ENCODE measurements at regions not wholly inside any gene's neighbourhood (a gene's known extent, or its start where the extent isn't known, plus 50 kb on each side); places are given as distances from the start of the nearest gene placed in this dataset.
"Not testable (repeated sequence)": the region's sequence is repeated elsewhere in the genome, so short reads cannot be mapped to it uniquely, and the experiment has no call there.

DNA sequence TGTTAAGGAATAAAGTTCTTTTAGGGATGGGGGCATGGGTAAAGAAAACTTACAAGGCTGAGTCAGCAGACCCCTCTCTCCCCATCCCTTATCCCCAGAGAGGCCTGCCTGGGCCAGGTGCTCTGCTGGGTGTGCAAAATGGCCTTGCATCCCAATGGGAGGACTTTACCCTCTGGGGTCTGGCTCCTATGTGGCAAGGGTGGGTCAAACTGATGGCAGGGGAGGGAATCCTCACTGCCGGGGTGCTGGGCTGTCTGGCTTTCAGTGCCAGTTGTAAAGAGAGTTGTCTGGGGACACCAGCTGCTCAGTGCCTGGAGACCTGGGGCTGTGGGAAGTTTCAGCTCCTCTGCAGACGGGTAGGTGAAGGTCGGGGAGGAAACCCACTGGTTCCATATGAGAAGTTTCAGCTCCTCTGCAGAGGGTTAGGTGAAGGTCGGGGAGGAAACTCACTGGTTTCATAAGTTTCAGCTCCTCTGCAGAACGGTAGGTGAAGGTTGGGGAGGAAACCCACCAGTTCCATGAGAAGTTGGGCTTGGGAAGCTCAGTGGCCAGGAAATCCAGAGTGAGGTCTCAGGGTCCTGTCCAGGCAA lies 127.2 kb upstream of the PODXL start:
- no peak overlapping the region for H3K27ac ChIP-seq
- TF ChIP-seq POLR2A (IDR thresholded peaks at IDR 0.05): no peak
- TF ChIP-seq, protein P1, sequence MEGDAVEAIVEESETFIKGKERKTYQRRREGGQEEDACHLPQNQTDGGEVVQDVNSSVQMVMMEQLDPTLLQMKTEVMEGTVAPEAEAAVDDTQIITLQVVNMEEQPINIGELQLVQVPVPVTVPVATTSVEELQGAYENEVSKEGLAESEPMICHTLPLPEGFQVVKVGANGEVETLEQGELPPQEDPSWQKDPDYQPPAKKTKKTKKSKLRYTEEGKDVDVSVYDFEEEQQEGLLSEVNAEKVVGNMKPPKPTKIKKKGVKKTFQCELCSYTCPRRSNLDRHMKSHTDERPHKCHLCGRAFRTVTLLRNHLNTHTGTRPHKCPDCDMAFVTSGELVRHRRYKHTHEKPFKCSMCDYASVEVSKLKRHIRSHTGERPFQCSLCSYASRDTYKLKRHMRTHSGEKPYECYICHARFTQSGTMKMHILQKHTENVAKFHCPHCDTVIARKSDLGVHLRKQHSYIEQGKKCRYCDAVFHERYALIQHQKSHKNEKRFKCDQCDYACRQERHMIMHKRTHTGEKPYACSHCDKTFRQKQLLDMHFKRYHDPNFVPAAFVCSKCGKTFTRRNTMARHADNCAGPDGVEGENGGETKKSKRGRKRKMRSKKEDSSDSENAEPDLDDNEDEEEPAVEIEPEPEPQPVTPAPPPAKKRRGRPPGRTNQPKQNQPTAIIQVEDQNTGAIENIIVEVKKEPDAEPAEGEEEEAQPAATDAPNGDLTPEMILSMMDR (IDR thresholded peaks at IDR 0.05): no peak
- H3K4me3 ChIP-seq: no peak overlapping the region
- H3K4me1 ChIP-seq: no peaks in the 10 kb centered on the region
- DNase-seq: no peak
- intact Hi-C loops (cut with DNase I; ENCODE audit: low total_unique reads): no loop called here
- no peaks in the 10 kb centered on the region for H3K27me3 ChIP-seq
- H3K9me3 ChIP-seq: no peaks in the 10 kb centered on the region
- no peaks in the 10 kb centered on the region for H3K36me3 ChIP-seq

DNA sequence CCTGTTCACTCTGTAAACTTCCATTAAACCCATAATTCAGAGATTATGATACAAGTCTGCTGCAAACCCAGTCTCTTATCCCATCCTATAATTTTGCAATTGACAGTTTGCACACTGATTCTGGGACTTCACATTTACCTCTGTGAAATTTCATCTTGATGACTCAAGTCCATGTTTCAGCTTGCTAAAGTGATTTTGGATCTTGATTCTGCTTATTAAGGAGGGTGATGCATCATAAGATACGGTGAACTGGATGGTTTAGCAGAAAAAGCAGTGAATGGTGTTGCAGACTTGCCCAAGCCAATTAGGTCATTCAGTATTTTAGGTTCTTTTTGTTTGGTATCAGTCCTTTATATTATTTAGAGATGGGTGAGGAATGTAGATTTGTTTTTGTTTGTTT lies 125.5 kb upstream of the PODXL start:
- Histone ChIP-seq H3K27me3 (no peaks in the 10 kb centered on the region), H3K4me3 (no peak overlapping the region), H3K9me3 (no peaks in the 10 kb centered on the region), H3K27ac (no peak overlapping the region), H3K36me3 (no peaks in the 10 kb centered on the region), H3K4me1 (no peaks in the 10 kb centered on the region)
- TF ChIP-seq, protein P1 (IDR thresholded peaks at IDR 0.05): no peak
- TF ChIP-seq POLR2A (IDR thresholded peaks at IDR 0.05): no peak
- intact Hi-C loops (cut with DNase I; ENCODE audit: low total_unique reads): no loop called here
- DNase-seq: no peak

DNA sequence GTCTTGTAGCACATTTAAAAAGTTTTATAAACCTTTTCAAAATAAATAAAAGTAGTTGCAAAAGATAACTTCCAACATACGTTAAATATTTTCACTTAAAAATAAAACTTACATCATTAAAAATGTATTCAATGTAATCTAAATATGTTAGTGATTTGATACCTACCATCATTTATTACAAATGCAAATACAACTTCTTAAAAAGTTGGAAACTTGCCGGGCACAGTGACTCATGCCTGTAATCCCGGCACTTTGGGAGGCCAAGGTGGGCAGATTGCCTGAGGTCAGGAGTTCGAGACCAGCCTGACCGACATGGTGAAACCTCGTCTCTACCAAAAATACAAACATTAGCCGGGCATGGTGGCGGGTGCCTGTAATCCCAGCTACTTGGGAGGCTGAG lies 122.6 kb upstream of the PODXL start:
- H3K36me3 ChIP-seq; H3K27me3 ChIP-seq; H3K4me3 ChIP-seq; H3K27ac ChIP-seq; H3K9me3 ChIP-seq; intact Hi-C loops (cut with DNase I; ENCODE audit: low total_unique reads); DNase-seq; H3K4me1 ChIP-seq: not testable (repeated sequence)

DNA sequence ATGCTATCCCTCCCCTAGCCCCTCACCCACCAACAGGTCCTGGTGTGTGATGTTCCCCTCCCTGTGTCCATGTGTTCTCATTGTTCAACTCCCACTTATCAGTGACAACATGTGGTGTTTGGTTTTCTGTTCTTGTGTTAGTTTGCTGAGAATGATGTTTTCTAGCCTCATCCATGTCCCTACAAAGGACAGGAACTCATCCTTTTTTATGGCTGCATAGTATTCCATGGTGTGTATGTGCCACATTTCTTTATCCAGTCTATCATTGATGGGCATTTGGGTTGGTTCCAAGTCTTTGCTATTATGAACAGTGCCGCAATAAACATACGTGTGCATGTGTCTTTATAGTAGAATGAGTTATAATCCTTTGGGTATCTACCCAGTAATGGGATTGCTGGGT lies 120.4 kb upstream of the PODXL start:
- H3K36me3 ChIP-seq; H3K4me3 ChIP-seq; H3K9me3 ChIP-seq; H3K4me1 ChIP-seq; DNase-seq; H3K27me3 ChIP-seq; intact Hi-C loops (cut with DNase I; ENCODE audit: low total_unique reads); H3K27ac ChIP-seq: not testable (repeated sequence)

DNA sequence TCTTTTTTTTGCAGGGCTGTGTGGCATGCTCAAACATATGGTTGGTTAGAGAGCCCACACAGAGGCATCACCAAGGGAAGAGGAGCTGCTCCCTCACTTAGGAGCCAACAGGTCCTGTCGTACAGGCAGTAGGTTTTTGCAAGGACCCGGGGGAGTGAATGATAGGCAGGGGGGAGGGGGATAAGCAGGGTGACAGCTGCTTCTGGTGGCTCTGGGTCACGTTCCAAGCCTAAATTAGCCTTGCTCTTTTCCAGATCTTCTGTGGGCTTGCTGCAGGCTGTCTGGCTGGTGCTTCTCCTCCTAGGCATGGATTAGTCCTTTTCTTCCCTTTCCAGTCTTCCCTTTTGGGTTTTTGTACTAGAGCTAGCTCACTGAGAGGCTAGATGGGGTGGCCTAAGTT lies 117.7 kb upstream of the PODXL start:
- intact Hi-C loops (cut with DNase I; ENCODE audit: low total_unique reads): no loop called here
- no peak for DNase-seq
- no peak for TF ChIP-seq POLR2A (IDR thresholded peaks at IDR 0.05)
- TF ChIP-seq, protein P1 (IDR thresholded peaks at IDR 0.05): no peak

DNA sequence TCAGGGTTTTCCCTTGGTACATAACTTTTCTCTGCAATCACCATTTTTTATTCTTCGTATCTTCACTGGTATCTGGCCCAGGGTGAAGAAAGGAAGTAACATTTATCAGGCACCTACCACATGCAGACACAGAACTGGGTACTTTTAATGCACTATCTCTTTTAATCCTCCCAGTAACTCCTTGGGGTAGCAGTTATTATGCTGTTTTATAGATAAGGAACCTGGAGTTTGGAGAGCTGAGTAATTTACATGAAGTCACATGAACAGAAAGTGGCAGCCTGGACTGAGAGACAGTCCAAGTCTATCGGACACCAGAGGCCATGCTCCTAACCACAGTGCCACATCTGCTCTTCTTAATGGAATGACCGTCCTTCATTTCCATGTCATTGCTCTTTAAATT lies 117.1 kb upstream of the PODXL start:
- TF ChIP-seq POLR2A (IDR thresholded peaks at IDR 0.05): no peak
- no peaks in the 10 kb centered on the region for H3K9me3 ChIP-seq
- no peaks in the 10 kb centered on the region for H3K4me1 ChIP-seq
- no peaks in the 10 kb centered on the region for H3K27me3 ChIP-seq
- no peaks in the 10 kb centered on the region for H3K36me3 ChIP-seq
- intact Hi-C loops (cut with DNase I; ENCODE audit: low total_unique reads): no loop called here
- DNase-seq: no peak
- H3K27ac ChIP-seq: no peak overlapping the region
- no peak overlapping the region for H3K4me3 ChIP-seq

More for the DNA sequence above, 117.7 kb upstream of the PODXL start:
- Histone ChIP-seq H3K27me3 (no peaks in the 10 kb centered on the region), H3K27ac (no peak overlapping the region), H3K4me1 (no peaks in the 10 kb centered on the region), H3K9me3 (no peaks in the 10 kb centered on the region), H3K36me3 (no peaks in the 10 kb centered on the region), H3K4me3 (no peak overlapping the region)

DNA sequence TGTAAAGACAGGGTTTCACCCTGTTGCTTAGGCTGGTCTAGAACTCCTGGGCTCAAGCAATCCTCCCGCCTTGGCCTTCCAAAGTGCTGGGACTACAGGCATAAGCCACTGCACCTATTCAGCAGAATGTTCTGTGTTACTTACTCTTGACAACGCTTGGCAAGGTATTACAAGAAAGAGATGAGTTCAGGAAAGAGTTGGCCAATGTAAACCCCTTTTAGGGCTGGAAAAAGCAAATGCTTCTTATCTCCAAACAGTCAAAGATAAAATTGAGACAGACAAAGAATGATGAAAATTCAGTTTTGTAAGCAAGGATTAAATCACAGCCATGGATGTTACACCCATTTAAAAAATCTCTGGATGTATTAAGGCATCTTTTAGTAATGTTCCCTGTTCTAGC lies 114.0 kb upstream of the PODXL start:
- Histone ChIP-seq H3K36me3 (no peaks in the 10 kb centered on the region), H3K4me3 (no peak overlapping the region), H3K27me3 (no peaks in the 10 kb centered on the region), H3K27ac (no peak overlapping the region), H3K9me3 (no peaks in the 10 kb centered on the region), H3K4me1 (no peaks in the 10 kb centered on the region)
- TF ChIP-seq, protein P1 (IDR thresholded peaks at IDR 0.05): no peak
- TF ChIP-seq POLR2A (IDR thresholded peaks at IDR 0.05): no peak
- no peak for DNase-seq
- intact Hi-C loops (cut with DNase I; ENCODE audit: low total_unique reads): no loop called here
